ENCODE measurements at regions not wholly inside any gene's neighbourhood (a gene's known extent, or its start where the extent isn't known, plus 50 kb on each side); places are given as distances from the start of the nearest gene placed in this dataset.
"Not testable (repeated sequence)": the region's sequence is repeated elsewhere in the genome, so short reads cannot be mapped to it uniquely, and the experiment has no call there.

GRCh38 chr2:230593765-230594164 is 118.9 kb upstream of the CAB39 start:
- Mint-ChIP-seq H3K4me1 (peaks cover 72% of the 10 kb centered on the region), H3K27ac (no peak overlapping the region), H3K27me3 (no peaks in the 10 kb centered on the region), H3K4me3 (no peak overlapping the region), H3K9me3 (no peaks in the 10 kb centered on the region), H3K36me3 (peaks cover 5% of the 10 kb centered on the region)

- Mint-ChIP-seq H3K4me1 (peaks cover 73% of the 10 kb centered on the region), H3K27me3 (no peaks in the 10 kb centered on the region), H3K27ac (no peak overlapping the region), H3K4me3 (peak overlapping the region; percentile 23), H3K36me3 (peaks cover 5% of the 10 kb centered on the region), H3K9me3 (no peaks in the 10 kb centered on the region)
Observed at GRCh38 chr2:230594286-230594840, 118.3 kb upstream of the CAB39 start.

- peaks cover 71% of the 10 kb centered on the region for H3K4me1 Mint-ChIP-seq
Observed at GRCh38 chr2:230599853-230600252, 112.8 kb upstream of the CAB39 start.

GRCh38 chr2:230600285-230600684 is 112.4 kb upstream of the CAB39 start:
- H3K36me3 Mint-ChIP-seq, result peaks cover 7% of the 10 kb centered on the region
- H3K9me3 Mint-ChIP-seq, result no peaks in the 10 kb centered on the region
- H3K4me3 Mint-ChIP-seq, result no peak overlapping the region
- H3K27ac Mint-ChIP-seq, result peak overlapping the region; percentile 53
- peaks cover 69% of the 10 kb centered on the region for H3K4me1 Mint-ChIP-seq
- no peaks in the 10 kb centered on the region for H3K27me3 Mint-ChIP-seq

More at GRCh38 chr2:230599853-230600252, 112.8 kb upstream of the CAB39 start:
- H3K27me3 Mint-ChIP-seq, result no peaks in the 10 kb centered on the region
- H3K4me3 Mint-ChIP-seq, result no peak overlapping the region
- peak overlapping the region; percentile 68 for H3K27ac Mint-ChIP-seq
- H3K36me3 Mint-ChIP-seq, result peaks cover 5% of the 10 kb centered on the region
- no peaks in the 10 kb centered on the region for H3K9me3 Mint-ChIP-seq

- H3K27ac Mint-ChIP-seq, result peak overlapping the region; percentile 79
- peaks cover 10% of the 10 kb centered on the region for H3K36me3 Mint-ChIP-seq
- H3K4me1 Mint-ChIP-seq, result peaks cover 73% of the 10 kb centered on the region
- H3K4me3 Mint-ChIP-seq, result peak overlapping the region; percentile 11
- peaks cover 3% of the 10 kb centered on the region for H3K9me3 Mint-ChIP-seq
- no peaks in the 10 kb centered on the region for H3K27me3 Mint-ChIP-seq
Observed at GRCh38 chr2:230600881-230601280, 111.8 kb upstream of the CAB39 start.

GRCh38 chr2:230601510-230601909 is 111.1 kb upstream of the CAB39 start:
- H3K4me3 Mint-ChIP-seq, result peak overlapping the region; percentile 63
- peak overlapping the region; percentile 69 for H3K27ac Mint-ChIP-seq
- no peaks in the 10 kb centered on the region for H3K27me3 Mint-ChIP-seq
- H3K4me1 Mint-ChIP-seq, result peaks cover 70% of the 10 kb centered on the region
- peaks cover 10% of the 10 kb centered on the region for H3K9me3 Mint-ChIP-seq
- H3K36me3 Mint-ChIP-seq, result peaks cover 13% of the 10 kb centered on the region

- no peaks in the 10 kb centered on the region for H3K27me3 Mint-ChIP-seq
- H3K4me3 Mint-ChIP-seq, result peak overlapping the region; percentile 64
- H3K4me1 Mint-ChIP-seq, result peaks cover 64% of the 10 kb centered on the region
- H3K9me3 Mint-ChIP-seq, result peaks cover 15% of the 10 kb centered on the region
- peaks cover 18% of the 10 kb centered on the region for H3K36me3 Mint-ChIP-seq
- peak overlapping the region; percentile 95 for H3K27ac Mint-ChIP-seq
Observed at GRCh38 chr2:230602562-230603230, 109.9 kb upstream of the CAB39 start.

- peak overlapping the region; percentile 95 for H3K27ac Mint-ChIP-seq
- peak overlapping the region; percentile 64 for H3K4me3 Mint-ChIP-seq
- H3K27me3 Mint-ChIP-seq, result not testable (repeated sequence)
- H3K9me3 Mint-ChIP-seq, result peaks cover 15% of the 10 kb centered on the region
- peaks cover 18% of the 10 kb centered on the region for H3K36me3 Mint-ChIP-seq
- peaks cover 61% of the 10 kb centered on the region for H3K4me1 Mint-ChIP-seq
Observed at GRCh38 chr2:230603317-230603716, 109.3 kb upstream of the CAB39 start.

- not testable (repeated sequence) for H3K27ac Mint-ChIP-seq, H3K27me3 Mint-ChIP-seq, H3K4me3 Mint-ChIP-seq
- Mint-ChIP-seq H3K9me3 (peaks cover 15% of the 10 kb centered on the region), H3K36me3 (peaks cover 20% of the 10 kb centered on the region), H3K4me1 (peaks cover 59% of the 10 kb centered on the region)
Observed at GRCh38 chr2:230604158-230604557, 108.5 kb upstream of the CAB39 start.

GRCh38 chr2:230614040-230614439 is 98.6 kb upstream of the CAB39 start:
- Mint-ChIP-seq H3K27me3 (no peaks in the 10 kb centered on the region), H3K27ac (no peak overlapping the region), H3K9me3 (no peaks in the 10 kb centered on the region), H3K4me3 (no peak overlapping the region), H3K4me1 (peaks cover 37% of the 10 kb centered on the region), H3K36me3 (peaks cover 4% of the 10 kb centered on the region)

GRCh38 chr2:230614913-230615332 is 97.7 kb upstream of the CAB39 start:
- Mint-ChIP-seq H3K4me3 (no peak overlapping the region), H3K9me3 (no peaks in the 10 kb centered on the region), H3K27ac (peak overlapping the region; percentile 30), H3K27me3 (no peaks in the 10 kb centered on the region), H3K4me1 (peaks cover 30% of the 10 kb centered on the region), H3K36me3 (no peaks in the 10 kb centered on the region)

- H3K4me1 Mint-ChIP-seq, result peaks cover 13% of the 10 kb centered on the region
- H3K9me3 Mint-ChIP-seq, H3K27me3 Mint-ChIP-seq, H3K36me3 Mint-ChIP-seq, H3K27ac Mint-ChIP-seq, H3K4me3 Mint-ChIP-seq: not testable (repeated sequence)
Observed at GRCh38 chr2:230617256-230617706, 95.4 kb upstream of the CAB39 start.

GRCh38 chr2:230619491-230619890 is 93.2 kb upstream of the CAB39 start:
- Mint-ChIP-seq H3K27ac (no peak overlapping the region), H3K27me3 (no peaks in the 10 kb centered on the region), H3K9me3 (peaks cover 5% of the 10 kb centered on the region), H3K36me3 (no peaks in the 10 kb centered on the region), H3K4me3 (no peak overlapping the region), H3K4me1 (peaks cover 9% of the 10 kb centered on the region)

GRCh38 chr2:230625220-230625619 is 87.4 kb upstream of the CAB39 start:
- peaks cover 26% of the 10 kb centered on the region for H3K4me1 Mint-ChIP-seq
- not testable (repeated sequence) for H3K27me3 Mint-ChIP-seq, H3K9me3 Mint-ChIP-seq, H3K36me3 Mint-ChIP-seq, H3K4me3 Mint-ChIP-seq, H3K27ac Mint-ChIP-seq

- H3K9me3 Mint-ChIP-seq, H3K27ac Mint-ChIP-seq, H3K4me3 Mint-ChIP-seq, H3K27me3 Mint-ChIP-seq, H3K36me3 Mint-ChIP-seq: not testable (repeated sequence)
- H3K4me1 Mint-ChIP-seq, result peaks cover 26% of the 10 kb centered on the region
Observed at GRCh38 chr2:230627091-230627490, 85.6 kb upstream of the CAB39 start.

GRCh38 chr2:230627806-230628724 is 84.6 kb upstream of the CAB39 start:
- H3K36me3 Mint-ChIP-seq, result no peaks in the 10 kb centered on the region
- H3K4me1 Mint-ChIP-seq, result peaks cover 26% of the 10 kb centered on the region
- H3K4me3 Mint-ChIP-seq, result peak overlapping the region; percentile 13
- H3K27ac Mint-ChIP-seq, result peak overlapping the region; percentile 3
- no peaks in the 10 kb centered on the region for H3K9me3 Mint-ChIP-seq
- H3K27me3 Mint-ChIP-seq, result no peaks in the 10 kb centered on the region
